HUES6 (cell line): ENCODE measurements at regions not wholly inside any gene's neighbourhood (a gene's known extent, or its start where the extent isn't known, plus 50 kb on each side); places are given as distances from the start of the nearest gene placed in this dataset.

Source experiments
- H3K27ac ChIP-seq: 2 replicates; pipeline ENCODE4 v1.7.0; 2013; ENCODE audit warnings: low read depth, mild to moderate bottlenecking, low read length, inconsistent platforms
- H3K27me3 ChIP-seq: 2 replicates; pipeline ENCODE4 v1.6.1; 2013; ENCODE audit warnings: low read length; ENCODE audit not compliant: control insufficient read depth, insufficient read depth
- H3K36me3 ChIP-seq: 2 replicates; pipeline ENCODE4 v1.6.1; 2013; ENCODE audit warnings: low read length; ENCODE audit not compliant: control insufficient read depth, insufficient read depth
- H3K4me1 ChIP-seq: 2 replicates; pipeline ENCODE4 v1.6.1; 2013; ENCODE audit warnings: low read length; ENCODE audit not compliant: control insufficient read depth, insufficient read depth
- H3K4me3 ChIP-seq: 2 replicates; pipeline ENCODE4 v1.5.1; 2013; ENCODE audit warnings: low read depth, low read length
- H3K9ac ChIP-seq: one replicate; pipeline ENCODE4 v1.6.1; 2013; ENCODE audit warnings: mild to moderate bottlenecking, low read length
- H3K9me3 ChIP-seq: 2 replicates; pipeline ENCODE4 v1.6.1; 2013; ENCODE audit warnings: low read depth, low read length; ENCODE audit not compliant: control insufficient read depth, insufficient read depth

DNA sequence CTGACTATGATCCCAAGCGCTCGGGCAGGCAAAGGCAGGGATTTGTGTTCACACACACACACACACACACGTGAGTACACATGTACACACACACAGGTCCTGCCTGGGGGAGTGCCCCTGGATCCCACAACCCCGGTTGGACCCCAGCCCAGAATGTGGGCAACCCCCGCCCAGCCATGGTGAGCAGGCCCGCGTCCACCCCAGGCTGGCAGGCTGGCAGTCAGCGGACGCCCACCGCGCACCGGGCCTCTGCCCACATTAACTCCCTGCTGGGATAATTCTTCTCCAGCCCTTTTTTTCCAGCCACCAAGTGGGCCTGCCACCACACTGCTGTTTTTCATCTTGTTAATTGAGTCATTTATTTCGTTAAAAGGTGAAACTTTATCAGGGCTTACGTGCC lies 256.2 kb downstream of the BCL11B start:
- Histone ChIP-seq H3K36me3 (no peaks in the 10 kb centered on the region), H3K4me1 (no peaks in the 10 kb centered on the region), H3K4me3 (no peak overlapping the region), H3K9me3 (peaks cover 11% of the 10 kb centered on the region; the same call in 1 of the 2 replicates), H3K27ac (no peak overlapping the region), H3K27me3 (no peaks in the 10 kb centered on the region), H3K9ac (no peak overlapping the region)

DNA sequence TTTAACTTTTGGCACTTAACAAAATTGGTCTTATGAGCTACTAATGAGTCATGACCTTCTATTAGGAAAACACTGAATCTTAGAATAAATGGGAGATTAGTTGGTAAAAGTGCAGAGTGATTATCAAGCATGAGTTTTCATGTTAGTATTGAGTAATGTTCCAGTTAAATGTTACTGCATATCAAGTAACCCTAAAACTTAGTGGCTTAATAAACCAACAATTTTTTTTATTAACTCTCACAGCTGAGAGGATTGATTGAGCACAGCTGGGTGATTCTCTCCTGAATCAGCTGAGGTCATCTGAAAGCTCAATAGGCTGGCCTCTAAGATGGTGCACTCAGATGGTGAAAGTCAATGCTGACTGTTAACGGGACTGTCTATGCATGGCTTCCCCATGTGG lies 248.6 kb downstream of the BCL11B start:
- H3K9me3 ChIP-seq = peaks cover 11% of the 10 kb centered on the region; the same call in 1 of the 2 replicates
- H3K27ac ChIP-seq = no peak overlapping the region
- no peak overlapping the region for H3K9ac ChIP-seq
- no peaks in the 10 kb centered on the region for H3K4me1 ChIP-seq
- H3K36me3 ChIP-seq = no peaks in the 10 kb centered on the region
- no peak overlapping the region for H3K4me3 ChIP-seq
- no peaks in the 10 kb centered on the region for H3K27me3 ChIP-seq

DNA sequence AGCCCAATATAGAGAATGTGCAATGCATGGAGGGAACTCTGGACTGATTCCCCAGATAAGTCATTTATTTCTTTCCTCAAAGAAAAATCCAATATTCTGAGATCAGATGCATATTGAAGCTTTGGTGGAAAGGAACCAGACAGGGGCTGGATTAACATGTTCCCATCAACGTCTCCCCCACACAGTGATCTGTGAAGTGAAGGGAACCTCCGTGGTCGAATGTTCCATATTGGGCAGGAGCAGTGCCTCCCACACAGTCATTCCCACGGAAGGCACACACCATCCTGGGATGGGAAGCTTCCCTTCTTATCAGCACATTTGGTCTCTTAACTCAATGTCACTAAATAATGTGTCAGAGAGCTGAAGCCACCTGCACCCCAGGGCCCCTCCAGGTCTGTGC lies 247.1 kb downstream of the BCL11B start:
- Histone ChIP-seq H3K4me1 (no peaks in the 10 kb centered on the region), H3K9me3 (0 out of 2 replicates have a peak, but pooled peaks cover 6% of the 10 kb centered on the region), H3K27ac (no peak overlapping the region), H3K9ac (no peak overlapping the region), H3K27me3 (no peaks in the 10 kb centered on the region), H3K4me3 (no peak overlapping the region), H3K36me3 (no peaks in the 10 kb centered on the region)

DNA sequence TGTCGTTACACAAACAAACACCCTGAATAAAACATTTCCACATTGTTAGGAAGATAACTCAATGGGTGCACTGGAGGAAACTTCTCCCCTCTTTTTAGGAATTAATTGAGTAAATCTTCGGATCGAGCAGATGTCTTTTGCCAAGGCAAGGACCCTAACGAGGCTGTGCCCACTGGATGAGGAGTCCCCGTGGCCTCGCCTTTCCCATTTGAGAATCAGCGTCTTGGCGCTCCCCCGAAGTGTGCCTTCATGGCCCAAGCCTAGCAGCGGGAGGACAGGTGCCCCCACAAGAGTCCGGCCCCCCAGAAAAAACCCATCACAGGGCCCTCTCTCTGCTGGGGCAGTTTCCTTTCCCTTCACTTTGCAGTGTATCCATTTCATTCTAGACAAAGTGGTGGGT lies 246.6 kb downstream of the BCL11B start:
- no peaks in the 10 kb centered on the region for H3K27me3 ChIP-seq
- 0 out of 2 replicates have a peak, but pooled peaks cover 6% of the 10 kb centered on the region for H3K9me3 ChIP-seq
- no peak overlapping the region for H3K9ac ChIP-seq
- no peak overlapping the region for H3K4me3 ChIP-seq
- no peak overlapping the region for H3K27ac ChIP-seq
- H3K36me3 ChIP-seq = no peaks in the 10 kb centered on the region
- no peaks in the 10 kb centered on the region for H3K4me1 ChIP-seq

DNA sequence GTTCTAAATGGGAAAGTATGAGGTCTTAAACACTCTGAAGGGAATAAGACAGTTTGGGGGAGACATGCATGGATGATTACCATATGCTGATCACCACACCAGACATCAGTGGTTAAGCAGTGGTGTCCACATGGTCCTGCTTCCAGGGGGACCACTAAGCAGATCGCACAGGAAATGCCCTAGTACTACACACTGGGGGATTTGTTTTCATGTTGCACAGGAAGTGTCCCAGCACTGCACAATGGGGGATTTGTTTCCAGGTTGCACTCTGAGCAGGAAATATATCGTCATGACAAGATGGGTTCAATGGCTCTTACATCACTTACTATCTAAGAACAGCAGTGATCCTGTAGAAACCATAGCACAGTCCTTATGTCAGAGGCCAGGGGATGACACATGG lies 245.5 kb downstream of the BCL11B start:
- Histone ChIP-seq H3K36me3 (no peaks in the 10 kb centered on the region), H3K4me1 (no peaks in the 10 kb centered on the region), H3K4me3 (no peak overlapping the region), H3K27ac (no peak overlapping the region), H3K9ac (no peak overlapping the region), H3K27me3 (no peaks in the 10 kb centered on the region), H3K9me3 (0 out of 2 replicates have a peak, but pooled peaks cover 6% of the 10 kb centered on the region)

DNA sequence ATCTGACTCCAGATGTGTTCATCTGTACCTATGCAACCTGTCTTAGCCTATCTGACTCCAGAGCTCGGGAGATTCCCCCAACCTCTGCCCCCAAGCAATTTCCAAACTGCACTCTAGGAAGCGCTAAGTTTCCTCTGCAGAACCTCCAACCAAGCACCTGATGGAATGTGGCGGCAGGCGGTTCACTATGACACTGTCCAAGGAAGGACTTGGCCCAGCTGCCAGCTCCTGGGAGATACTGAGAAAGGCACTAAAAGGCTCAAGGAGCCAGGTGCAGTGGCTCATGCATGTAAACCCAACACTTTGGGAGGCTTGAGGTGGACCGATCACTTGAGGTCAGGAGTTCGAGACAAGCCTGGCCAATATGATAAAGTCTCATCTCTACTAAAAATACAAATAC lies 244.0 kb downstream of the BCL11B start:
- Histone ChIP-seq H3K4me1 (no peaks in the 10 kb centered on the region), H3K4me3 (no peak overlapping the region), H3K9ac (no peak overlapping the region), H3K36me3 (no peaks in the 10 kb centered on the region), H3K9me3 (peaks cover 16% of the 10 kb centered on the region; the same call in 1 of the 2 replicates), H3K27me3 (no peaks in the 10 kb centered on the region), H3K27ac (no peak overlapping the region)

DNA sequence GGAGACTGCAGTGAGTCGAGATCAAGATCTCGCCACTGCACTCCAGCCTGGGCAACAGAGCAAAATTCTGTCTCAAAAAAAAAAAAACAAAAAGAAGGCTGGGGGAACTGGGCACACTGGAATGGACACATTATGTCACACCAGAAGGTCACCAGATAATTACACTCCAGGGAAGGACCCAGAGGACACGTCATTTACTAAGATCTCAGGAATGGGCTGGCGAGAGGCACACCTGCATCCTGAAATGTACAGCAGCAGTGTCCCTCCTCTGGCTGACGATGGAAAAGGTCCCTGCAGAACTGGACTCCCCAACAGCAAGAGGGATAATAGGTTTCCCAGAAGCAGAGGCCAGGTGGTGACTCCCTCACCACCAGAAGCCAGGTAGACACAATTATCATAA lies 243.5 kb downstream of the BCL11B start:
- Histone ChIP-seq H3K4me3 (no peak overlapping the region), H3K27ac (no peak overlapping the region), H3K9ac (no peak overlapping the region), H3K9me3 (peaks cover 16% of the 10 kb centered on the region; the same call in 1 of the 2 replicates), H3K4me1 (no peaks in the 10 kb centered on the region), H3K36me3 (no peaks in the 10 kb centered on the region), H3K27me3 (no peaks in the 10 kb centered on the region)

DNA sequence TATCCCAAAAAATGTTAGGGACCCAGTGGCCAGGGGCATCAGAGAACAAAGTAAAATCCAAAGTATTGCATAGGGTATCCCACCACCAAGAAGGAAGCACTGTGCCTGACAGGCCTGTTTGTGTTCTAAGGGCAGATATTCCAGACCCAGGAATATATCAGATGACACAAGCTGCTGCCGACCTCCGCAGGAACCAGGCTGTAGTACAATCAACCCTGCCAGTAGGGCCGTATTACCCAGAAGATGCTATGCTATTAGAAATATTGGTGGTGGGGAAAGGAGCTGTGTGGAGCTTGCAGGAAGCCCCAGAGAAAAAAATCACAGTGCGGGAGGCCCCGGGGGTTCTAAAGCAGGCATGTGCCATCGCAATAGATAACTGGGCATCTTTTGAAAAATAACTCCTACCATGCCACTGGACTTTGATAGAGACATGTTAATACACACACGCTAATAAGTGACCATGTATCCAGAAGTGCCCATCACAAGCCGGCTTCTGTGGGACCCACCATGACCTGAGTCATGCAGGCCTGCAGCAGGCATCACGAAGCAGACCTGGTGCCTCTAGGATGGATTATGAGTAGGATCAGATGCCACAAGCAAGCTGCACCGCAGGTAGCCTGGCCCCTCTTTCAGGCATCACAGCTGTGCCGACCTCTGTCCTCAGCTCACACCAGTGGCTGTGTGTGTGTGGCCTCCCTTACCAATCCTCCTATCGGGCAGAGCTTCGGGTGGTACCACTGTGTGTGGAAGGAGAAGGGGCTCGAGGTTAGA lies 242.7 kb downstream of the BCL11B start:
- H3K27me3 ChIP-seq = no peaks in the 10 kb centered on the region
- H3K4me1 ChIP-seq = no peaks in the 10 kb centered on the region
- H3K36me3 ChIP-seq = no peaks in the 10 kb centered on the region
- H3K4me3 ChIP-seq = no peak overlapping the region
- peaks cover 16% of the 10 kb centered on the region; the same call in 1 of the 2 replicates for H3K9me3 ChIP-seq
- no peak overlapping the region for H3K9ac ChIP-seq
- H3K27ac ChIP-seq = no peak overlapping the region

DNA sequence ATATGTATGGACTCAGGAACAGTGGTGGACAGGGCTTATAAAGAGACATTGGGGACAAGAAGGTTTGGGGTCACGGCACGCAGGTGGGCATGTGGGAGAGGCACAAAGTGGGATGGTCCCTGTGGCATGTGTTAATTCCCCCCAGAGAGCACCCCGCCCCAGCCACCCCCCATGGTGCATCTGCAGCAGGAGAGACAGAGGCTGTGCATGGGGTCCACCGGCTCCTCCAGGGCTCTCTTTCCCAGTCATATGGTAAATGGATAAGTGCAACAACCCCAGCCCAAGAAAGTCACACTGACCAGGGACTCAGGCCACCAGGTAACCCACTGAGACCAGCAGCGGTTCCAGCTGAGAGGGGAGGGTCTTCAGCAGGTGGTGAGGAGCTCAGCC lies 242.1 kb downstream of the BCL11B start:
- H3K27me3 ChIP-seq = no peaks in the 10 kb centered on the region
- H3K4me3 ChIP-seq = no peak overlapping the region
- no peak overlapping the region for H3K9ac ChIP-seq
- no peaks in the 10 kb centered on the region for H3K36me3 ChIP-seq
- H3K4me1 ChIP-seq = peaks cover 2% of the 10 kb centered on the region; the same call in 1 of the 2 replicates
- no peak overlapping the region for H3K27ac ChIP-seq
- H3K9me3 ChIP-seq = peaks cover 16% of the 10 kb centered on the region; the same call in 1 of the 2 replicates

DNA sequence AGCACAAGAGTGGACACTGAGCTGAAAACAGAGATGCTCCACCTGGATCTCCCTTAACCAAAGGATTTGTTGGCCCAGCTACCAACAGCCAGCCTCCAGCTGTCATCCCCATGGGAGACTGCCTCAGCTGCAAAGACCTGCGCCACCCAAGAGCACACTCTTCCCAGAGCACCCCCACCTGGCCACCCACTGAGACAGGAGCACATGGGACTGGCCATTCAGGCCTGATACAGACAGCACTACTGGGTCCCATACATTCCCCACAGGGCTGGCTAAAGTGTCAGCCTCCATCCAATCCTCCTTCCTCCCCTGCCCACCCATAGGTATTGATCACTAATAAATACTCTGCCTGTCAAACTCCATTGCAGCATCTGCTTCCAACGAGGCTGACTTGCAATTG lies 241.5 kb downstream of the BCL11B start:
- H3K9ac ChIP-seq = no peak overlapping the region
- no peak overlapping the region for H3K4me3 ChIP-seq
- no peaks in the 10 kb centered on the region for H3K27me3 ChIP-seq
- H3K9me3 ChIP-seq = peaks cover 16% of the 10 kb centered on the region; the same call in 1 of the 2 replicates
- no peak overlapping the region for H3K27ac ChIP-seq
- no peaks in the 10 kb centered on the region for H3K36me3 ChIP-seq
- H3K4me1 ChIP-seq = peaks cover 8% of the 10 kb centered on the region

DNA sequence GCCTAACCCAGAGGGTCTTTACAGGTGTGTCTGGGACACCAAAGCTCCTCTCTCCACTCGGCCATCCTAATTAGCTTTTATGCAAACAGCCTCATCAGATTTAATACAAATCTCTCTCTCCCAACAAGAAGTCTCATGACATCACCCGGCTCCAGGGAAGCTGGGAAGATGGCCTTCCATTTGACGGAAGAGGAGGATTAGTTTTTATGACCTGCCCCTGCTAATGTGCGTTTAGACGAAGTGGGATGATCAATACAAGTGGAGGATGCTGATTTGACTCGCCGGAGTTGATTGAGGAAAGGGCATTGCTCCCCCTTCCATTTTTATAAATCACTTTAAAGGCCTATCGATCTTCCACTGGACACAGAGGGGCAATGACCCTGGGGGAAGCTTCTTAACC lies 239.2 kb downstream of the BCL11B start:
- Histone ChIP-seq H3K9ac (no peak overlapping the region), H3K27me3 (no peaks in the 10 kb centered on the region), H3K9me3 (peaks cover 10% of the 10 kb centered on the region; the same call in 1 of the 2 replicates), H3K27ac (no peak overlapping the region), H3K36me3 (no peaks in the 10 kb centered on the region), H3K4me1 (peaks cover 19% of the 10 kb centered on the region), H3K4me3 (no peak overlapping the region)
